ENCODE measurements at regions not wholly inside any gene's neighbourhood (a gene's known extent, or its start where the extent isn't known, plus 50 kb on each side); places are given as distances from the start of the nearest gene placed in this dataset.
"Not testable (repeated sequence)": the region's sequence is repeated elsewhere in the genome, so short reads cannot be mapped to it uniquely, and the experiment has no call there.

- no peak for DNase-seq
These were observed 776.3 kb downstream of the EFNB2 start for GRCh38 chr13:105758918-105759860.

GRCh38 chr13:105740739-105741138 lies 794.7 kb downstream of the EFNB2 start:
- DNase-seq, result no peak

GRCh38 chr13:105737688-105738087 lies 797.8 kb downstream of the EFNB2 start:
- DNase-seq, result no peak

- DNase-seq, result no peak
These were observed 800.2 kb downstream of the EFNB2 start for GRCh38 chr13:105735281-105735680.

- DNase-seq, result no peak
These were observed 802.5 kb downstream of the EFNB2 start for GRCh38 chr13:105732806-105733529.

GRCh38 chr13:105725887-105726286 lies 809.6 kb downstream of the EFNB2 start:
- DNase-seq, result no peak

GRCh38 chr13:105721016-105721415 lies 814.4 kb downstream of the EFNB2 start:
- no peak for DNase-seq

GRCh38 chr13:105719859-105720258 lies 815.6 kb downstream of the EFNB2 start:
- no peak for DNase-seq

GRCh38 chr13:105709181-105709580 lies 826.3 kb downstream of the EFNB2 start:
- no peak for DNase-seq

GRCh38 chr13:105703843-105704242 lies 831.6 kb downstream of the EFNB2 start:
- DNase-seq, result no peak

GRCh38 chr13:105702441-105702840 lies 833.0 kb downstream of the EFNB2 start:
- DNase-seq, result no peak

- DNase-seq, result no peak
These were observed 842.7 kb downstream of the EFNB2 start for GRCh38 chr13:105692769-105693168.

- DNase-seq, result no peak
These were observed 851.2 kb downstream of the EFNB2 start for GRCh38 chr13:105684216-105684615.

GRCh38 chr13:105679838-105680237 lies 855.6 kb downstream of the EFNB2 start:
- DNase-seq, result no peak

- DNase-seq, result no peak
These were observed 857.4 kb downstream of the EFNB2 start for GRCh38 chr13:105678072-105678471.

GRCh38 chr13:105672881-105673280 lies 862.6 kb downstream of the EFNB2 start:
- no peak for DNase-seq

GRCh38 chr13:105671131-105671530 lies 864.3 kb downstream of the EFNB2 start:
- not testable (repeated sequence) for DNase-seq

- DNase-seq, result no peak
These were observed 865.1 kb downstream of the EFNB2 start for GRCh38 chr13:105670179-105670990.

- DNase-seq, result no peak
These were observed 870.2 kb downstream of the EFNB2 start for GRCh38 chr13:105665284-105665683.

- no peak for DNase-seq
These were observed 872.3 kb downstream of the EFNB2 start for GRCh38 chr13:105663182-105663581.

- no peak for DNase-seq
These were observed 874.9 kb downstream of the EFNB2 start for GRCh38 chr13:105660561-105660960.

GRCh38 chr13:105658431-105658830 lies 877.0 kb downstream of the EFNB2 start:
- no peak for DNase-seq

GRCh38 chr13:105655046-105655445 lies 880.4 kb downstream of the EFNB2 start:
- no peak for DNase-seq

Measured in CD4-positive, alpha-beta T cell treated with Interleukin-1 beta for 1 hour (primary cell).